ENCODE measurements at regions not wholly inside any gene's neighbourhood (a gene's known extent, or its start where the extent isn't known, plus 50 kb on each side); places are given as distances from the start of the nearest gene placed in this dataset.

GRCh38 chr4:174056959-174057358 is 226.5 kb downstream of the FBXO8 start:
- no peak for ATAC-seq
- TF ChIP-seq ZFP3 (CRISPR knock-in tag; IDR thresholded peaks at IDR 0.05) (no peak), OSR1 (CRISPR knock-in tag; IDR thresholded peaks at IDR 0.05) (no peak), CSRNP3 (CRISPR knock-in tag; IDR thresholded peaks at IDR 0.05) (no peak), ESRRG (CRISPR knock-in tag; IDR thresholded peaks at IDR 0.05) (no peak), ZFP30 (CRISPR knock-in tag; IDR thresholded peaks at IDR 0.05) (no peak), CREB5 (CRISPR knock-in tag; IDR thresholded peaks at IDR 0.05; ENCODE audit: low read depth) (no peak), CSDC2 (CRISPR knock-in tag; IDR thresholded peaks at IDR 0.05) (no peak), PPARA (CRISPR knock-in tag; IDR thresholded peaks at IDR 0.05; ENCODE audit: borderline replicate concordance) (no peak), TOX (CRISPR knock-in tag; IDR thresholded peaks at IDR 0.05; ENCODE audit: borderline replicate concordance) (no peak), ISL1 (CRISPR knock-in tag; IDR thresholded peaks at IDR 0.05) (no peak), PATZ1 (CRISPR knock-in tag; IDR thresholded peaks at IDR 0.05; ENCODE audit: borderline replicate concordance) (no peak)

GRCh38 chr4:174055344-174055743 is 228.1 kb downstream of the FBXO8 start:
- TF ChIP-seq ZNF8 (CRISPR knock-in tag; IDR thresholded peaks at IDR 0.05) (peak; percentile 92), ZFP3 (CRISPR knock-in tag; IDR thresholded peaks at IDR 0.05) (no peak)
- no peak for ATAC-seq

- ATAC-seq: no peak
- no peak for TF ChIP-seq ZNF565 (CRISPR knock-in tag; conservative IDR thresholded peaks at IDR 0.05; ENCODE audit: low read depth)
- no peak for TF ChIP-seq ZC3H10 (CRISPR knock-in tag; IDR thresholded peaks at IDR 0.05)
- TF ChIP-seq ZFP30 (CRISPR knock-in tag; IDR thresholded peaks at IDR 0.05): no peak
- no peak for TF ChIP-seq POU6F1 (CRISPR knock-in tag; IDR thresholded peaks at IDR 0.05; ENCODE audit: borderline replicate concordance, low read depth)
- no peak for TF ChIP-seq PPARA (CRISPR knock-in tag; IDR thresholded peaks at IDR 0.05; ENCODE audit: borderline replicate concordance)
- TF ChIP-seq RARB (CRISPR knock-in tag; IDR thresholded peaks at IDR 0.05): no peak
- TF ChIP-seq TCF4 (CRISPR knock-in tag; IDR thresholded peaks at IDR 0.05; ENCODE audit: borderline replicate concordance): no peak
- no peak for TF ChIP-seq ISL1 (CRISPR knock-in tag; IDR thresholded peaks at IDR 0.05)
- no peak for TF ChIP-seq CSRNP3 (CRISPR knock-in tag; IDR thresholded peaks at IDR 0.05)
- no peak for TF ChIP-seq ESRRG (CRISPR knock-in tag; IDR thresholded peaks at IDR 0.05)
- no peak for TF ChIP-seq GLIS3 (CRISPR knock-in tag; IDR thresholded peaks at IDR 0.05)
- TF ChIP-seq ARNTL (CRISPR knock-in tag; IDR thresholded peaks at IDR 0.05; ENCODE audit: borderline replicate concordance, low read depth): no peak
- no peak for TF ChIP-seq OSR1 (CRISPR knock-in tag; IDR thresholded peaks at IDR 0.05)
- no peak for TF ChIP-seq ZNF70 (CRISPR knock-in tag; IDR thresholded peaks at IDR 0.05)
- TF ChIP-seq ZFP3 (CRISPR knock-in tag; IDR thresholded peaks at IDR 0.05): no peak
- no peak for TF ChIP-seq TSHZ2 (CRISPR knock-in tag; IDR thresholded peaks at IDR 0.05)
Measured at GRCh38 chr4:174053895-174054294, 229.6 kb downstream of the FBXO8 start.

Data from SK-N-SH treated with all-trans-retinoic acid at 6 μM for 48 hours (cell line).